ENCODE measurements at regions not wholly inside any gene's neighbourhood (a gene's known extent, or its start where the extent isn't known, plus 50 kb on each side); places are given as distances from the start of the nearest gene placed in this dataset.

DNA sequence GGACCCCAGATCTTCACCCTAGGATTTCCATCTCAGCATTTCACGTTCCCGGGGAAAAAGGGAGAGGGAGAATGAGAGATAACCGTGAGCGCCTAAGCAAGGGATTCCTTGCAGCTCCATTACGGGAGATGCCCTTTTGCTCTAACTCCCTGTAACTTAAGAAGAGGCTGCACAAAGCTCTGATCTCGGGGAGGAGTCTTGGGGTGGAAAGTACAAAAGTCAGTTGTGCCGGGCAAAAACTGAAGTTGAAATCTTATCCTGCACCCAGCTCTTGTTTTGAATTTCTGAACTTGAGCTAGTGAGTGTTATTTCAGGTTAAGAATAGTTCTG, 256.4 kb upstream of the SOX21 start:
- no peak for DNase-seq (ENCODE audit: extremely low read depth, low read depth)

DNA sequence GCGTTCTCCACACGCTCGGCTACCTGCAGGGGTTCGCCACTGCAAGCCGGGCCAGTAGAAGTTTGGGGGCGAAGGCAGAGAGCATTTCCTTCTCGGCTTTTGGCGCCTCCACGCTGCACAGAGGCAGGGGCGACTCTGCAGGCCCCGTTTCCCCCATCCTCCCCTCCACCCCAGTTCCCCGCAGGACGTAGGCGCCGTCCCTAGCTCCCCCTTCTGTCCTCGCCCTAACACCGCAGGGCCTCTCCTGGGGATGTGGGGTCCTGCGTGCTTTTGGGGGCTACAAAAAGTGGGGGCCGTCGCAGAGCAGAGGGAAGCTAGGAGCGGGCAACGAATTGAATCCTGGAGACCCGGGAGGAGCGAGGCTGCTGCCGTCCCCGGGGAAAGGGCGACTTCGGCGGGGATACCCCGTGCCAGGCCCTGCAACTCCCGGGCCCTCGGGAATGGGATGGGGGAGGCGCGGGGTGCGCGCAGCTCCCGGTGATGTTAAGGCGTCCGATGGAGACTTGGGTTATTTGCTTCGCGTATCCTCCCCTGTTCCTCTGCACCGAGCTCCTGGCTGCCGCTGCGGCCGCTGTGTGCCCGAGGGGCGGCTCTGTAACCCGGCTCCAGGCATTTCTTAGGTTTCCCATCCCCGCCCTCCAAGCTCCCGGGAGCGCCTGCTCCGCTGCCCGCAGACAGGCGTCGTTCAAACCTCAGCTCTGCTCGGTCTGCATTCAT, 255.9 kb upstream of the SOX21 start:
- no peak for DNase-seq (ENCODE audit: extremely low read depth, low read depth)

DNA sequence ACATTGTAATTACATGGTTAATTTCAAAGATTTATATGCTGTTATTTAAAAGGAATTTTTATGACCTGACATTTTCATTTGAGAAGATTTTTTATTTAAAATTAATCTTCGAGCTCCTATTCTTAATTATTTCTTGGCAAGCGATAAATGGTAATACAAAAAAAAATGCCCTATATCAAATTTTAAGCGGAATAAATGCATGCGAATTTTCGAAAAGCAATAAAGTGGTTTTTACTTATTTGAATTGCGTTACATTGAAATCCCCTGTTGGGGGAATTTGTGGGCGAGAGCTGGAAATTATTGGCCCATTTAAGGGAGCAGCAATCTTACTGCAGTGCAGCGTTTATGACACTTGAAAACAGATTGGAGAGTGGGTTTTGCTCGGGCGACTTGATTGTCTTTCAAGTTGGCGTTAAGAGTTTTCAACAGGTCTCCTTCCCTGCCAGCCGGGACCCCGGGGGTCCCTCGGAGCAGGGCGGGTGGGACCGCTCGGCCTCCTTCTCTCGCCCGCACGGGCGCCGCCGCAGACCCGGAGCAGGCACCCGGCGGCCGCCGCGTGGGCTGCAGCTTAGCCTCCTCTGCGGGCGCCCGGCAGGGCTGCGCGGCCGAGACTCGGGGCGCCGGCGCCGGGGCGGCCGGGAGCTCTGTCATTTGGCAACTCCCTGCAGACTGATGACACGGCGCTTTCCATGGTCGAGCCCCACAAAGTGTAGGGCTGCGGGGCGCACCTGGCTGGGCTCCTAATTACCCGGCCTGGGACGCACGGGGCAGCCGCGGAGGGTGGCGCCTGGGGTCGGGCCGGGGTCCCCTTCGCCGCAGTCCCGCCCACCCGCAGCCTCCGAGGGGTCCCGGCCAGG, 255.1 kb upstream of the SOX21 start:
- DNase-seq (ENCODE audit: extremely low read depth, low read depth), result no peak

DNA sequence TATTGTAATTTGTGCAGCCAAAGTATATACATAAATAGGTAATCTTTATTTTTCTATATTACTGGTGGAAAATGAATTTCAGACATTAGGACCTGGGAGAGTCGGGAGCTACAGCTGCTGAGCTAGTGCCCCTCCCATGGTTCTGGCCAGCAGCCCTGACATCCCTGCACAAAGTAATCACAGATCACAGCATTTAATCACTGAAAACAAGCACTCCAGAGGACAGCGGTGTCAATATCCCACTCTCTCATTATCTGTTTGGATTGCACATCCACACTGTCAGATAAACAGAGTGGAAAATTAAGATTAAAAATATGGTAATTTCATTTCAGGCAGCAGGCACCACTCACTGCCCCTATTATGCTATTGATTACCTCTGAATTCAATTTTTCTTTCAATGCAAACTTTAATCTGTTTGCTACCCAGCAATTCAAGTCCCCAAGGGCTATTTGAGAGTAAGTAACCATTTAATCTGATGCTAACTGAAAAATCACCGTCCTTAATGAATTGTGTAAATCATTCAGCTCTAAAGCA, 254.1 kb upstream of the SOX21 start:
- DNase-seq (ENCODE audit: extremely low read depth, low read depth), result no peak

DNA sequence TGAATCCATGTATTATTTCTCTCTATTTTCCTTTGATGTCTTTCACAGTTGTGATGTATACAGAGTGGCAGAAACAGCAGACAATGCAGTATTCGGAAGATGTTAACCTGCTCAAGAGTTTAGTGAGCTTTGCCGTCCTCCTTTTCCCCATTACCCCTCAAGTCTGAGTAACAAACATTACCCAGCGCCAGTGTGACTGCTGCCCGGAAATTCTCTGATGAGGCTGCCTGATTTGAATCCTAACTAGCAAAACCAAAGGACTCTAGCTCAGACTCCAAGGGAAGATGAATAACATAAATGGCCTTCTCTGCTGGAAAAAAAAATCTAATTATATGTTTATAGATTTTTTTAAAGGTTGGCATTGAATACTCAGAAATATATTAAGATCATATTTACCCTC, 247.3 kb upstream of the SOX21 start:
- no peak for DNase-seq (ENCODE audit: extremely low read depth, low read depth)

DNA sequence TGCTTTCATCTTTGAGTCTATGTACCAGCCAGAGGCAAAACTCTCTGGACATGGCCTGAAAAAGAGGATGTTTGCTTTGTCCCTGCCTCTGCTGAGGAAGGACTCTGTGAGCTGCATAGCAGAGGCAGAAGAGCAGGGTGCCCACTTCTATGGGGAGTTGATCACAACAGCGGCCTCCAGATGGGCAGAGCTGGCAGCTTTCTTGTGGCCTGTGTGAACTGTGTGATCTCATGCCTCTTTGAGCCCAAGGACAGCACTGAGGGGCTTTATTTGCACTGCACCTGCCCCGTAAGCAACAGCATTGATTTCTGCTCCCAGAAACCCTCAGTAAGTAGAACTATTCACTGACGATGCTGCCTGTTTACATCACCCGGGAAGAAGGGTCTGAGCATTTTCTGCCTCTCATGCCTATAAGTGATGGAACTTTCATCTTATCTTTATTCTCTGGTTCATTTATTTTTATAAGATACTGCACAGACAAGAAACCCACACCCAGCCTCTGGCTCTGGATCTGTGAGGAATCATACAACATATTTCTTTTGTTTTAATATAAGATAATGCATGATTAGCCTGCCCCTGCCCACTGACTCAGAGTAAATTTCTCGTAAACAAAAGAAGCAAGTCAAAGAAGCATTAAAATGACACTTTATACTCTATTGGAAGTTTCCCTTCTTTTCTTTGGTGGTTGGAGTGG, 244.2 kb upstream of the SOX21 start:
- DNase-seq (ENCODE audit: extremely low read depth, low read depth), result no peak

DNA sequence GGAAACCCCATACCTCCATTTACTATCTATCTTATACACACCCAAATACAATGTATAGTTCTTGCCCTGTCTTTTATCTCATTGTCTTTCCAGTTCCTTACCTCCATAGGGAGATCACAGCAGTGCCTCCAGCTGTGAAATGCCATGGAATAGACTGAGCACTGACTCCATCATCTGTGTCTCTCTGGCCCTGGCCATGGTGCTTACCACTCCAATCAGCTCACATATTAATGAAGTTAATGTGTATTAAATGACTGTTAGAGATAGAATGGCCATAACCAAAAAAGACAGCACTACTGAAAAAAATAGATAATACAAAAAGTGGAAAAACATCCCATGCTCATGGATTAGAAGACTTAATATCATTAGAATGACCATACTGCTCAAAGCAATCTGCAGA, 240.4 kb upstream of the SOX21 start:
- DNase-seq (ENCODE audit: extremely low read depth, low read depth), result no peak

DNA sequence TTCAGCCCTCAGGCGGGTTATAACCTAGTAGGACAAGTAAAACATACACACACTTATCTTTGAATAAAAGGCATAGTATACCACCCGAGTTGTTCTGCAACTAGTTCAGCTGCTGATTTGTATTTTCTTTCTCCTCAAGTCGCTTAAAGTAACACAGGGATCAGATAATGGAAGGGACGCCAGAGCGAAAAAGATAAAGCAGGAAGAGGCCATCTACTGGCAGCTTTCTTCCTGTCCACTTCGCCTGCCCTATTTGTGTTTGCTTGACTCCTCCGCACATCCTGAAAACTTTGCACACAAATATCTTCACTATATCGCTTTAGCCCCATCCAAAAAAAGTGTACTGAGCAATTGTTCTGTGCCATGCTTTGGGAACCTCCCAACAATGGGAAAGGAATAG, 238.0 kb upstream of the SOX21 start:
- DNase-seq (ENCODE audit: extremely low read depth, low read depth), result no peak

DNA sequence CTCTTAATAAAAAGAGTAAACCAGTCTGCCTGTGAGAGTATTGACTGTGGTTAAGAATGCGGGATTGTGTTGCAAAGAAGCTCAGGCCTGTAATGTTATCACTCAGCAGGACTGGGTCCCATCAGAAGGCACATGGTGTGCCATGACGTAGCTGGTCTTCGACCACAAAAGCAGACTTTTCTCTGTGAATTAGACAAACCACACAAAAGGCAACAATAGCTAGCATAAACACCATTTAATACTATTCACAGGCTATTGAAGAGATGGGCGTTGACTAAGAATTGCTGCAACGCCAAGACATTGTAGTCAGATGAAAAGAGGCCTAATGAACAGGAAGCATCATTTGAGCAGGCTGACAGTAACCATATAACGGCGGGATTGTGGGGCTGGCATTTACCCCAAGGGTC, 235.6 kb upstream of the SOX21 start:
- DNase-seq (ENCODE audit: extremely low read depth, low read depth), result no peak

DNA sequence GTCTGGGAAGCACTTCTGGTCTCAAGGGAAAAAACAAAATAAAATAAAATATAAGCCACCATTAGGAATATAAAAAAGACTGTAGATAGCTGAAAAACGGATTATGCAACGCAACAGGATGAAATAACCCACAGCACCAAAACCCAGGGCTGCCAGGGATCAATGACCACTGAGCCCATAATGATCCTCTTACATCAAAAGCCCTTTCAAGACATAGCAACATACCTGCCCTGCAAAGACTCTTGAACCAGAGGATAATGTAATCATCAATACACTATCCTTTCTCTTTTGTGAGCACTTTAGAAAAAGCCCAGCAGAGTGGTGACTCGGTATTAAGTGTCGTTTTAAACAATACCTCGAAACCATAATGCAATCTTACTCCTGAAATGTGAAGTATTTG, 235.0 kb upstream of the SOX21 start:
- no peak for DNase-seq (ENCODE audit: extremely low read depth, low read depth)

DNA sequence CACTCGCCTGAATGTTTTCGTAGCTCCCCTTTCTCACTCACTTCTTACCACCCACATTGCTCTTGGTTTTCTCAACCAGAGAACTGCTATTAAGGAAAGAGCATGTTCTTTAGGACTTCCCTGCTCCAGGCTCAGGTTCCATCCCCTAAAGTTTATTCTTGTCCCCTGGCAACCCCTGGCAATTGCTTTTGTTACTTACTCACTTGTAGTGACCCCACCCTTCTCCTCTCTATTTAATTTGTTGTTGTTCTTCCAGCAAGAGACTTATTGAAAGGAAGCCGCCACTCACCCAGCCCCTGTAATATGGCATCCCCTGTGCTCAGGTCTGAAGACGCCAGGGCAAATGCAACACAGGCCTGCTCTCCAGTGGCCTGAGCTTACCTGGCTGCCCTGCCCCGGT, 233.7 kb upstream of the SOX21 start:
- DNase-seq (ENCODE audit: extremely low read depth, low read depth), result no peak

DNA sequence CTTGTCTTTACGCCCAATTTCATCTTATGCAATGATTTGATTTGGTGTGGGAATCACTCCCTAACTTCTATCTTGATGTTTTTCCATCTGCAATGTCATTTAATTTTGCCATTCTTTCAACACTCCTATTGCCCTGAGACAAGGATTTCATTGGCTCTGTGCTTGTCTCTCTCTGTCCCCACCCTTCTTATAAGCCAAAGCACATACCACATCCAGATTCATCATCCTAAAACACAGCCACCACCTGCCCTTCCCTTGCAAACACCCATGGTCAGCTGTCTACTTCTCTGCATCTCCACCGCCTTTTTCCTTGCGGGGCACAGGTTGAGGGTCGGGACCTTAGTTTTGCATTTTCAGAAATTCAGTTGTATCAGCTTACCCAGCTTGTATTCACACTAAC, 225.8 kb upstream of the SOX21 start:
- no peak for DNase-seq (ENCODE audit: extremely low read depth, low read depth)

DNA sequence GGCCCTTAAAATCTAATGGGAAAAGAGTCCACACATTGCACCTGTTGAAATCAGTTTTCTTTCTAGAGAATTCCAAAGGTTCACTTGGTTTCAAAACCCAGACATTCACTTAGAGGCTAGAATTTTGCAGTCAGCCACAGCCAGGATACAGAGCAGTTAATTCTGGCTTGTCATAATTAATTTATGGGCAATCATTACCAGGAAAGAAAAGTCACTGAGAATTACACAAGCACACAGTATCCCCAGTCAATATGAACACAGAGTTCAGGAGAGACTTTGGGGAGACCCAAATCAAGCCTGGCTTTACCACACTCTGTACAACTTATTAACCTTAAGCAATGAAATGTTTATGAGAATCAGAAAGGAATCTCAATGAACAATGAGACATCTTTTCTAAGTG, 224.3 kb upstream of the SOX21 start:
- DNase-seq (ENCODE audit: extremely low read depth, low read depth), result no peak

DNA sequence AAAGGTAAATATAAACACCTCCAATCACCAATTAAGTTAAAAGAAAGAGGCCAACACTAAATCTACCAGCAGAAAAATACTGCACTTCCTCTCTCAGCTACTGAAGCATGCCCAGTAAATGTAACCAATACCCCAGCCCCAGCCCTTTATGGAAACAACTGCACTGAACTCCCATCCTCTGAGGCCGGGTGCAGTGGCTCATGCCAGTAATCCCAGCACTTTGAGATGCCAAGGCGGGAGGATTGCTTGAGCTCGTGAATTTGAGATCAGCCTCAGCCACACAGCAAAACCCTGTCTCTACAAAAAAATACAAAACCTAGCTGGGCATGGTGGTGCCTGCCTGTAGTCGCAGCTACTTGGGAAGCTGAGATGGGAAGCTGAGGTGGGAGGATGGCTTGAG, 221.6 kb upstream of the SOX21 start:
- no peak for DNase-seq (ENCODE audit: extremely low read depth, low read depth)

DNA sequence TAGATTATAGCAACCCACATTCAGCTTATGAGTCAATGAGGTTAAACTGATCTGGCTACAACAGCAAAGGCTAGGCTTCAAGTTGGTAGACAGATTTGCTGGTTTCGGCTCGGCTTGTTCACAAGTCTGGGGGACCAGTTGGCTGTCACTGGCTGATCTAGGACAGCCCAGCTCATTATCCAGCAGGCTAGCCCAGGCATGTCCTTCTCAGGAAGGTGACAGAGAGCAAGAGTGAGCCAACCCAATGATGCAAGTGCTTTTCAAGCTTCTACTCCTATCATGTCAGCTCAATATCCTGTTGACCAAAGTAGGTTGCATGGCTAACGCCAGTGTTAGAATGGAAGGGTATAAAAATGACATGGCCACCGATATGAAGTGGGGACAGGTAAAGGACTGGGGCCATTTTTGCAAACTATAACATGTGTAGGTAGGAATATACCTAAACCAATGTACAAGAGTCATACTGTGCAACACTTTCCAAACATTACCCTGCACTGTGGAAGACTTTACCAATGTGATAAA, 220.9 kb upstream of the SOX21 start:
- no peak for DNase-seq (ENCODE audit: extremely low read depth, low read depth)

DNA sequence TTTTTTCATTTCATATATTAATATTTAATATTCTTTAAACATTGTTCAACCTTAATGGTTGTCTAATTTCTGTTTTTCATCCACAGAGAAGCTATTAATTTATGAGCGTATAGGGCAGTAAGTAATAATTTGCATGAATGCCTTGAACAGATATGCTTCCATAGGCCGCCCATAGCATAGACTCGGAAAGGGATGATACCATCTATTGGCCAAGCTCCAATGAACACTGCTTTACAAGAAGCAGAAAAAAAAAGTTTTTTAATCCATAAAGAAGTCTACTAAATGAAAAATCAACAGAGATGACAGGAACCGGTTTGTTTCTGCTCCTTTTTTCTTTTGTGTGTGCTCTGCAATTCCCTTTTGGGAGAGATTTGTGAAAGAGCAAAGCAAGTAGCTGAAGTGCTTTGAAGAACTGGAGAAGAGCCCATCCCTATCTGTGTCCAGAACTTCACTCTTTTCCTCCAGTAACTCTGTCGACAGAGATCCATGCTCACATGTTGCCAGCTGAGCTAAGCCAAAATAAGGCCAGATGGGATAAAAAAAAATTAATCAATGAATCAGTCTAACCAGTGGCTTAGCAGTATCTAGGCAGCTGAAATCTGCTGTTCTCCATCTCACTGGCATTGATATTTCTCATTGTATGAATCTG, 215.9 kb upstream of the SOX21 start:
- no peak for DNase-seq (ENCODE audit: extremely low read depth, low read depth)

DNA sequence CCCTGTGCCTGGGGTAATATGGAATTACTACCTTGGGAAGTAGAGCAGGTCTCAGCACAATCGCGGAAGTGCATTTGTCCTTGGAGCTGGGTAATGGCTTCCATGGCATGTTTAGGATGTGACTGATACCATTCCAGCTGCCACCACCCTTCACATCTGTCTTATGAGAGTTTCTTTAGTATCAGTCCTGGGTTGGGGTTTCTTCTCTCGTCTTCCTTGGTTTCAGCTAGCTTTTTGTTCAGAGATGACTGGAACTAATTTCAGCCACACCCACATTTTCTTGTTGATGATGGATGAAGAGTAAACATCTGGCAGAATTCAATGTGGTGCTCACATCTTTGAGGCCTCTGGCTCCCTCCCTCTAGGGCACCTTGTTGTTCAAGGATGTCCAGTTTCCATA, 212.9 kb upstream of the SOX21 start:
- DNase-seq (ENCODE audit: extremely low read depth, low read depth), result no peak

DNA sequence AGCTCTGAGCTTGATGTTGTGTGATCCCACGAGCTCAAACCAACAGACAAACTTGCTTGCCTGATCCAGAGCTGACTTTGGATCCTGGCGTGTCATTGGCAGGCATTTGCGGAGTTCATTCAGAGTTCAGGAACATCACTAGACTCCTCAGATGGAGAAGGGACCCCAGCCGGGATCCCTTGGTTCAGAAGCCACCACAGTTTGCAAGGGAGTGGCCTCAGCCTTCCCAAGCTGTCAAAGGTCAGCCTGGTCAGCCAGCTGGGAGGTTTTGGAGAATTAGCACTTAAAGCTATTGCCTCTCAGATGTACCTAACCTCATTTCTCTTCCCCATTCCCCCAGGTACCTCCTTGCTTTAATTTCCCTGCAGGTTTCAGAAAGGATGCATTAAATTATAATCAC, 208.8 kb upstream of the SOX21 start:
- DNase-seq (ENCODE audit: extremely low read depth, low read depth), result no peak

DNA sequence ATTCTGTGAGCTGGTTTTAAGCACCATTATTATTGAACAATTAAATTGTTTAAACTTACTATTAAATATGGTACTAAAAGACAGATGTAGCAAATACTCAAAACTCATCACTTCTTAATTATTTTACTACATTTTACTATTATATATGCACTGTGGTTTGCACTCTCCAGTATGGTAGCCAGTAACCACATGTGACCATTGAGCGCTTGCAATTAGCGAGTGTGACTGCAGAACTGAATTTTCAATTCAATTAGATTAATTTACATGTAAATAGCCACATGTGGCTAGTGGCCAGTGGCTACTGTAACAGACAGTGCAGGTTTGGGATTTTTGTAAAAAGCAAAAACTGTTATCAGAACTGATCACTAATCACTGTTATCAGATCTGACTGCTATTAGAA, 208.2 kb upstream of the SOX21 start:
- no peak for DNase-seq (ENCODE audit: extremely low read depth, low read depth)

DNA sequence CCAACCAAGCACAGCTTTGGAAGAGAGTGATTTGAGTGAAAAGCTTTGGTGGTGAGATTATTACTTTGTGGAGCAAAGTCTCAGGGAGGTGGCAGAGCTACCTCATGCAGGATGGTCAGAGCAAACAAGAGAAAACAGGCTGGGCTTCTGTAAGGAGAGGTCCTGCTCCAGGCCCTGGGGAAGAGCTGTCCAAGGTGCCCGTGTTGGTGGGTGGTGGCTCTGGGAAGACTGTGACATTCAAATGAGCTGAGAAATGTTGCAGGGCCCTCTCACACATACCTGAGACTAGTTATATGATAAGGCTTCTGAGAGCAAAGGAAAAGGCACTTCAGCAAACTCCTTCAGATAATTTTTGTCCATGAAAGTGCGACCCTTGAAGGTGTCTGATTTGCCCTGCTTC, 205.5 kb upstream of the SOX21 start:
- DNase-seq (ENCODE audit: extremely low read depth, low read depth), result no peak

DNA sequence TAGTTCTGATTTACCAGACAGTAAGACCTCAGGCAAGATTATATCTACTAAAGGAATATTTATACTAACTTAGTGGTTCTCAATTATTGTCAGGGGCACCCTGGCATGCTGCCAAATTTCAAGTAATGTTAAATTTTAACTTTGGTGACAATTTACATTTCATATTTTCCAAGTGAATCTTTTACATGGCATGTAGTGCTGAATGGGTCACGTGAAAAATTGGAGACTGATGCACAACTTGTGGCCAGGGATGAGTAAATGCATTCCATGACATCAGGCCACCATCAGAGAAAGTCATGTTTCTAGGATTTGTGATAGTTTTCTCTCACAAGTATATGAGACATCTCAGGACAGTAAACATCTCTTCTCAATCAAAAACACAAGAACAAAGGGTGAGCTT, 202.6 kb upstream of the SOX21 start:
- no peak for DNase-seq (ENCODE audit: extremely low read depth, low read depth)

Data from NCI-H460 (cell line).